Right ventricle myocardium superior (tissue), 1 donor: ENCODE measurements at regions not wholly inside any gene's neighbourhood (a gene's known extent, or its start where the extent isn't known, plus 50 kb on each side); places are given as distances from the start of the nearest gene placed in this dataset.

Source experiments
- ATAC-seq: fragments of 200-7000 bp; cut with Tn5 transposase; one replicate; pipeline ENCODE4 v1.9.1; 2020; ENCODE audit warnings: mild to moderate bottlenecking; ENCODE audit not compliant: poor library complexity
- DNase-seq: peaks from one replicate; pipeline ENCODE4 v3.0.0-alpha.2; 2020
- intact Hi-C: fragments of 100-400 bp; cut with DNase I; formaldehyde crosslinking; loops from one replicate; pipeline ENCODE4 v1.11.2; 2022
- donor health status: DM: no; HTN: yes; CAD: no; lungs with severe emphysema.

GRCh38 chr4:114535725-114536124 is 62.9 kb upstream of the UGT8 start:
- DNase-seq (no peak), ATAC-seq (no peak)
- intact Hi-C loops = no loop called here

- DNase-seq (no peak), ATAC-seq (no peak)
- intact Hi-C loops = no loop called here
Measured at GRCh38 chr4:114537352-114537751, 61.3 kb upstream of the UGT8 start.

- intact Hi-C loops = no loop called here
- DNase-seq (peak; percentile 11), ATAC-seq (no peak)
Measured at GRCh38 chr4:114538012-114538617, 60.5 kb upstream of the UGT8 start.

GRCh38 chr4:114539985-114540384 is 58.6 kb upstream of the UGT8 start:
- intact Hi-C loops = no loop called here
- no peak for ATAC-seq
- no peak for DNase-seq

- DNase-seq = no peak
- intact Hi-C loops = no loop called here
Measured at GRCh38 chr4:114547340-114548134, 51.1 kb upstream of the UGT8 start.

More at GRCh38 chr4:114547340-114548134, 51.1 kb upstream of the UGT8 start:
- ATAC-seq = no peak
